ENCODE measurements at regions not wholly inside any gene's neighbourhood (a gene's known extent, or its start where the extent isn't known, plus 50 kb on each side); places are given as distances from the start of the nearest gene placed in this dataset.

GRCh38 chr9:13863112-13863511 is 450.8 kb downstream of the NFIB start:
- no peak for DNase-seq
- TF ChIP-seq POLR2A (IDR thresholded peaks at IDR 0.05): no peak
- TF ChIP-seq, protein P1, sequence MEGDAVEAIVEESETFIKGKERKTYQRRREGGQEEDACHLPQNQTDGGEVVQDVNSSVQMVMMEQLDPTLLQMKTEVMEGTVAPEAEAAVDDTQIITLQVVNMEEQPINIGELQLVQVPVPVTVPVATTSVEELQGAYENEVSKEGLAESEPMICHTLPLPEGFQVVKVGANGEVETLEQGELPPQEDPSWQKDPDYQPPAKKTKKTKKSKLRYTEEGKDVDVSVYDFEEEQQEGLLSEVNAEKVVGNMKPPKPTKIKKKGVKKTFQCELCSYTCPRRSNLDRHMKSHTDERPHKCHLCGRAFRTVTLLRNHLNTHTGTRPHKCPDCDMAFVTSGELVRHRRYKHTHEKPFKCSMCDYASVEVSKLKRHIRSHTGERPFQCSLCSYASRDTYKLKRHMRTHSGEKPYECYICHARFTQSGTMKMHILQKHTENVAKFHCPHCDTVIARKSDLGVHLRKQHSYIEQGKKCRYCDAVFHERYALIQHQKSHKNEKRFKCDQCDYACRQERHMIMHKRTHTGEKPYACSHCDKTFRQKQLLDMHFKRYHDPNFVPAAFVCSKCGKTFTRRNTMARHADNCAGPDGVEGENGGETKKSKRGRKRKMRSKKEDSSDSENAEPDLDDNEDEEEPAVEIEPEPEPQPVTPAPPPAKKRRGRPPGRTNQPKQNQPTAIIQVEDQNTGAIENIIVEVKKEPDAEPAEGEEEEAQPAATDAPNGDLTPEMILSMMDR (IDR thresholded peaks at IDR 0.05): no peak

GRCh38 chr9:13862654-13863053 is 451.3 kb downstream of the NFIB start:
- no peaks in the 10 kb centered on the region for H3K36me3 ChIP-seq
- no peaks in the 10 kb centered on the region for H3K9me3 ChIP-seq
- H3K4me1 ChIP-seq: no peaks in the 10 kb centered on the region
- no peaks in the 10 kb centered on the region for H3K27me3 ChIP-seq
- TF ChIP-seq, protein P1 (IDR thresholded peaks at IDR 0.05): no peak
- no peak for TF ChIP-seq POLR2A (IDR thresholded peaks at IDR 0.05)
- no peak overlapping the region for H3K27ac ChIP-seq
- DNase-seq: no peak
- H3K4me3 ChIP-seq: no peak overlapping the region

More at GRCh38 chr9:13863112-13863511, 450.8 kb downstream of the NFIB start:
- H3K27me3 ChIP-seq: no peaks in the 10 kb centered on the region
- peak overlapping the region in 1 of 4 donors; percentile 25 for H3K27ac ChIP-seq
- no peaks in the 10 kb centered on the region for H3K4me1 ChIP-seq
- no peaks in the 10 kb centered on the region for H3K9me3 ChIP-seq
- H3K36me3 ChIP-seq: no peaks in the 10 kb centered on the region
- no peak overlapping the region for H3K4me3 ChIP-seq

- Histone ChIP-seq H3K36me3 (no peaks in the 10 kb centered on the region), H3K9me3 (no peaks in the 10 kb centered on the region), H3K27me3 (no peaks in the 10 kb centered on the region), H3K27ac (no peak overlapping the region), H3K4me1 (no peaks in the 10 kb centered on the region), H3K4me3 (no peak overlapping the region)
- no peak for DNase-seq
- TF ChIP-seq, protein P1 (IDR thresholded peaks at IDR 0.05): no peak
- TF ChIP-seq POLR2A (IDR thresholded peaks at IDR 0.05): no peak
These were observed 452.8 kb downstream of the NFIB start for GRCh38 chr9:13860946-13861640.

- H3K4me3 ChIP-seq: no peak overlapping the region
- no peak overlapping the region for H3K27ac ChIP-seq
- no peaks in the 10 kb centered on the region for H3K27me3 ChIP-seq
- no peaks in the 10 kb centered on the region for H3K9me3 ChIP-seq
- TF ChIP-seq POLR2A (IDR thresholded peaks at IDR 0.05): no peak
- TF ChIP-seq, protein P1 (IDR thresholded peaks at IDR 0.05): no peak
- no peak for DNase-seq
- no peaks in the 10 kb centered on the region for H3K36me3 ChIP-seq
- no peaks in the 10 kb centered on the region for H3K4me1 ChIP-seq
These were observed 453.9 kb downstream of the NFIB start for GRCh38 chr9:13860019-13860418.

DNA sequence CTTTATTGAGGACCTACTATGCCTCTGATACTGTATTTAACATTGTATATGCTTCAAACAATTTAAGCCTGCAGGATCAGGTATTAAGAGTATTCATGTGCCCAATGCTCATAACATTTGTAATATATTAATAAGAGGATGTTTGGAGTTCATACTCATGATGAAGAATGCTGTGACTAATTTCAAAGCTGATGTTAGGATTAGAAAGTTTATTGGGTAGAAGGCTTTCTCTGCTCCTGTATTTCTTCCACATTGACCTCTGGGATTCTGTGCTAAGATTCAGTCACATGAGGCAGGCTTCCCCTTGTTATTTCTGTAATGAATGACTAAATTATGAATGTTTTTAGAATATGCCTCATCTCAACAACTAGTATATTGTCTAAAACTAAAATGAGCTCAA is 456.4 kb downstream of the NFIB start:
- H3K36me3 ChIP-seq: no peaks in the 10 kb centered on the region
- H3K4me3 ChIP-seq: no peak overlapping the region
- H3K27ac ChIP-seq: no peak overlapping the region
- no peaks in the 10 kb centered on the region for H3K9me3 ChIP-seq
- H3K27me3 ChIP-seq: no peaks in the 10 kb centered on the region
- no peak for DNase-seq
- no peak for TF ChIP-seq POLR2A (IDR thresholded peaks at IDR 0.05)
- TF ChIP-seq, protein P1 (IDR thresholded peaks at IDR 0.05): no peak
- H3K4me1 ChIP-seq: no peaks in the 10 kb centered on the region

Measured in Peyer's patch (tissue), 4 donors.